ENCODE measurements at regions not wholly inside any gene's neighbourhood (a gene's known extent, or its start where the extent isn't known, plus 50 kb on each side); places are given as distances from the start of the nearest gene placed in this dataset.
"Not testable (repeated sequence)": the region's sequence is repeated elsewhere in the genome, so short reads cannot be mapped to it uniquely, and the experiment has no call there.

DNA sequence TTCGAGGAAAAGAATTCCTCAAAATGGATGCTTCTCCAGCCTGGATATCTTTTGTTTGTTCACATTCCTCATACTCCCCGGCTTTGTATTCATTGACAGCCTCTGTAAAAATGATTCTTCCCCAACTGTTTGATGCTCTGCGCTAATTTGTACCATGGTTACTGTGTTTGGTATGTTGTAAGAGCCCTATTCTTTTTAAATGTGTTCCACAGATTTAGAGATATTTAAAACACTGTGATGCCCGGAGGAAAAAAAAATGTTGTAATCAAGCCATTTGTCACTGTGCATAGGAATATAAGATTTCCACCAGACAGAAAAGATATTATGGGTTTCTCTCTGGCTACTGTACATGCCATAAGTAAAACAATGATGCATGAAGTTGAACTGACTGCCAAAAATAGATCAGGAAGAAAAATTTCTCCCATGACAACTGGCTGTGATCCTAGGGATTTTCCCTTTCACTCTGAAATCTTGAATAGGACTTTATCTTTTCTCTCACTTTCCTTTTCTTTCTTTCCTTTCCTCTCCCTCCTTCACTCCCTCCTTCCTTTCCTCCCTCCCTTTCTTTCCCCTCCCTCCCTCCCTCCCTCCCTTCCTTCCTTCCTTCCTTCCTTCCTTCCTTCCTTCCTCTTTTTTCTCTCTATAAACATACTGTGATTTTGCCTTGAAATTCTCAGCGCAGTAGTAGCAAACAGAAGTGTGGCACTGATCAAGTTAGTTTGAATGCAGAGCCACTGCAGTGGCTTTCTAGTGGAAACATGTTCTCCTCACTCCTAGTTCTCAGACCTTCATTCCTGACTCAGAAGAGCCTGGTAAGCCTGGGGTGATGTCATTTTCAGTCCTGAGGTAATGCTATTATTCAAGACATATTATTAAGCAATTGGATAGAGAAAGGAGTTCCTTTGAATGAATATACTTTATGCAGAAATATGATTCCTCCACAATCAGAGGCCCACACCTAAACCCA is 254.9 kb upstream of the TBL1XR1 start:
- Histone ChIP-seq H3K9me3 (ENCODE audit: low read length) (no peaks in the 10 kb centered on the region), H4K20me1 (ENCODE audit: low read length) (no peaks in the 10 kb centered on the region), H3K4me2 (ENCODE audit: low read length) (no peak overlapping the region), H3K9me2 (replicated peaks; ENCODE audit: low read length) (no peaks in the 10 kb centered on the region), H3F3A (ENCODE audit: low read length, unreplicated experiment) (no peaks in the 10 kb centered on the region), H3K4me3 (ENCODE audit: low read length) (no peak overlapping the region), H3K27ac (ENCODE audit: low read length) (no peak overlapping the region), H3K27me3 (ENCODE audit: low read length) (no peaks in the 10 kb centered on the region), H3K4me1 (ENCODE audit: insufficient read depth, low read length) (no peaks in the 10 kb centered on the region), H3K9ac (ENCODE audit: low read length) (no peak overlapping the region), H3K79me2 (ENCODE audit: low read length) (no peaks in the 10 kb centered on the region), H3K36me3 (ENCODE audit: low read depth, low read length) (no peaks in the 10 kb centered on the region), H2AFZ (ENCODE audit: low read length) (no peak overlapping the region)
- ATAC-seq, result peak; percentile 50; the same call in 1 of the 2 replicates
- ChIA-PET POLR2A (ENCODE audit: unreplicated experiment) (no interaction called here), CTCF (no interaction called here)
- TF ChIP-seq, protein P1, sequence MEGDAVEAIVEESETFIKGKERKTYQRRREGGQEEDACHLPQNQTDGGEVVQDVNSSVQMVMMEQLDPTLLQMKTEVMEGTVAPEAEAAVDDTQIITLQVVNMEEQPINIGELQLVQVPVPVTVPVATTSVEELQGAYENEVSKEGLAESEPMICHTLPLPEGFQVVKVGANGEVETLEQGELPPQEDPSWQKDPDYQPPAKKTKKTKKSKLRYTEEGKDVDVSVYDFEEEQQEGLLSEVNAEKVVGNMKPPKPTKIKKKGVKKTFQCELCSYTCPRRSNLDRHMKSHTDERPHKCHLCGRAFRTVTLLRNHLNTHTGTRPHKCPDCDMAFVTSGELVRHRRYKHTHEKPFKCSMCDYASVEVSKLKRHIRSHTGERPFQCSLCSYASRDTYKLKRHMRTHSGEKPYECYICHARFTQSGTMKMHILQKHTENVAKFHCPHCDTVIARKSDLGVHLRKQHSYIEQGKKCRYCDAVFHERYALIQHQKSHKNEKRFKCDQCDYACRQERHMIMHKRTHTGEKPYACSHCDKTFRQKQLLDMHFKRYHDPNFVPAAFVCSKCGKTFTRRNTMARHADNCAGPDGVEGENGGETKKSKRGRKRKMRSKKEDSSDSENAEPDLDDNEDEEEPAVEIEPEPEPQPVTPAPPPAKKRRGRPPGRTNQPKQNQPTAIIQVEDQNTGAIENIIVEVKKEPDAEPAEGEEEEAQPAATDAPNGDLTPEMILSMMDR (conservative IDR thresholded peaks at IDR 0.05; ENCODE audit: low read depth, low read length), result no peak
- TF ChIP-seq EZH2 (IDR thresholded peaks at IDR 0.05; ENCODE audit: low read length, unreplicated experiment) (no peak), EZH2phosphoT487 (IDR thresholded peaks at IDR 0.05; ENCODE audit: borderline replicate concordance, low read length) (no peak)
- BruUV-seq (replicated peaks), result no TSS peak
- peak; percentile 25 for DNase-seq
- intact Hi-C loops (cut with micrococcal nuclease), result no loop called here

DNA sequence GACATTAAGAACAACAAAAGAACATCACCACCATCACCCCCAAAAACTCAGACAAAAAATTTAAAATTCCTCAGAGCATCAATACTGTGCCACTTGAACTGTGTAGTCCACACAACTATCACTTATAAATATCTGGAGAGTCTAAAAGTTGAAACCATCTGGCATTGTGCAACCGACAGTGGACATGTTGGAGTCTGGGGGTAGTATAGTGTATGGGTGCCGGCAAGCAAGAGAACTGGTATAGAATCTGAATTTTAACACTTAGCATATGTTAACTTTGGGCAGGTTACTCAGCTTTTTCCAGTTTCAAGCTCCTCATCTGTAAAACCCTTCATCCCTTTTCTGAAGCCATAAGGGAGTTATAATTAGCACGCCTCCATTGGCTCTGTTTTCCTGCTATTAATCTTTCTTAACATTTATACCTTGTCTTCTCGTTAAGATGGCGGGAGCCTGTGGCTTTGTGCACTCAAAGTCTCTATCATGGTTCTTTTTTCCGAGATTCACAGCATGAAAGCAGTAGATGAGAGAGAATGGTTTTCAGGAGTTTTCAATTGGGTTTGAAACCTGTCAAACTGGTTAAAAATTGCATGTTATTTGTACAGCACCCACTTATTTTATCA is 255.7 kb upstream of the TBL1XR1 start:
- no peaks in the 10 kb centered on the region for H3K36me3 ChIP-seq (ENCODE audit: low read depth, low read length)
- CTCF ChIA-PET, result no interaction called here
- H3K9ac ChIP-seq (ENCODE audit: low read length), result no peak overlapping the region
- no peaks in the 10 kb centered on the region for H3K9me2 ChIP-seq (replicated peaks; ENCODE audit: low read length)
- no peak for ATAC-seq
- H3K4me1 ChIP-seq (ENCODE audit: insufficient read depth, low read length), result no peaks in the 10 kb centered on the region
- no peak overlapping the region for H2AFZ ChIP-seq (ENCODE audit: low read length)
- H3K4me2 ChIP-seq (ENCODE audit: low read length), result no peak overlapping the region
- BruUV-seq (replicated peaks), result no TSS peak
- no peaks in the 10 kb centered on the region for H3K27me3 ChIP-seq (ENCODE audit: low read length)
- 0 out of 2 replicates have a peak, but pooled peaks cover 6% of the 10 kb centered on the region for H3K9me3 ChIP-seq (ENCODE audit: low read length)
- TF ChIP-seq EZH2phosphoT487 (IDR thresholded peaks at IDR 0.05; ENCODE audit: borderline replicate concordance, low read length) (no peak), EZH2 (IDR thresholded peaks at IDR 0.05; ENCODE audit: low read length, unreplicated experiment) (no peak)
- TF ChIP-seq, protein P1 (conservative IDR thresholded peaks at IDR 0.05; ENCODE audit: low read depth, low read length), result no peak
- no peaks in the 10 kb centered on the region for H3F3A ChIP-seq (ENCODE audit: low read length, unreplicated experiment)
- no peak overlapping the region for H3K4me3 ChIP-seq (ENCODE audit: low read length)
- DNase-seq, result no peak
- POLR2A ChIA-PET (ENCODE audit: unreplicated experiment), result no interaction called here
- no peak overlapping the region for H3K27ac ChIP-seq (ENCODE audit: low read length)
- intact Hi-C loops (cut with micrococcal nuclease), result no loop called here
- H4K20me1 ChIP-seq (ENCODE audit: low read length), result no peaks in the 10 kb centered on the region
- no peaks in the 10 kb centered on the region for H3K79me2 ChIP-seq (ENCODE audit: low read length)

DNA sequence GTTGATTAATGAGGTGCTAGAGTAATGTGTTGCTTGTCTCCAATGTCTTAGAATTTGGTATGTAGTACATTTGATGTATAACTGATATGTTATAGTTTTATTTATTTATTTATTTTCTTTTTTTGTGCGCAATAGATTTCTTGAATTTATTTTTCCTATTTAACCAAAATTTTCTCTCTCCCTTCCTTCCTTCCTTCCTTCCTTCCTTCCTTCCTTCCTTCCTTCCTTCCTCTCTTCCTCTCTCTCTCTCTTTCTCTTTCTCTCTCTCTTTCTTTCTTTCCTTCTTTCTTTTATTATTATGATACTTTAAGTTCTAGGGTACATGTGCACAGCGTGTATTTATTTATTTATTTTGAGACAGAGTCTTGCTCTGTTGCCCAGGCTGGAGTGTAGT is 256.2 kb upstream of the TBL1XR1 start:
- Histone ChIP-seq H3K9me2 (replicated peaks; ENCODE audit: low read length) (no peaks in the 10 kb centered on the region), H3K4me1 (ENCODE audit: insufficient read depth, low read length) (no peaks in the 10 kb centered on the region), H3K9ac (ENCODE audit: low read length) (no peak overlapping the region), H3K4me3 (ENCODE audit: low read length) (no peak overlapping the region), H2AFZ (ENCODE audit: low read length) (no peak overlapping the region), H3K4me2 (ENCODE audit: low read length) (no peak overlapping the region), H3K27ac (ENCODE audit: low read length) (no peak overlapping the region), H3K9me3 (ENCODE audit: low read length) (peaks cover 11% of the 10 kb centered on the region; the same call in 1 of the 2 replicates), H3K36me3 (ENCODE audit: low read depth, low read length) (no peaks in the 10 kb centered on the region), H3F3A (ENCODE audit: low read length, unreplicated experiment) (no peaks in the 10 kb centered on the region), H3K27me3 (ENCODE audit: low read length) (no peaks in the 10 kb centered on the region), H3K79me2 (ENCODE audit: low read length) (no peaks in the 10 kb centered on the region), H4K20me1 (ENCODE audit: low read length) (no peaks in the 10 kb centered on the region)
- ATAC-seq (no peak), DNase-seq (no peak)
- no TSS peak for BruUV-seq (replicated peaks)
- ChIA-PET POLR2A (ENCODE audit: unreplicated experiment) (no interaction called here), CTCF (no interaction called here)
- TF ChIP-seq EZH2 (IDR thresholded peaks at IDR 0.05; ENCODE audit: low read length, unreplicated experiment), result no peak
- TF ChIP-seq, protein P1 (conservative IDR thresholded peaks at IDR 0.05; ENCODE audit: low read depth, low read length), result no peak
- no peak for TF ChIP-seq EZH2phosphoT487 (IDR thresholded peaks at IDR 0.05; ENCODE audit: borderline replicate concordance, low read length)
- intact Hi-C loops (cut with micrococcal nuclease), result no loop called here

DNA sequence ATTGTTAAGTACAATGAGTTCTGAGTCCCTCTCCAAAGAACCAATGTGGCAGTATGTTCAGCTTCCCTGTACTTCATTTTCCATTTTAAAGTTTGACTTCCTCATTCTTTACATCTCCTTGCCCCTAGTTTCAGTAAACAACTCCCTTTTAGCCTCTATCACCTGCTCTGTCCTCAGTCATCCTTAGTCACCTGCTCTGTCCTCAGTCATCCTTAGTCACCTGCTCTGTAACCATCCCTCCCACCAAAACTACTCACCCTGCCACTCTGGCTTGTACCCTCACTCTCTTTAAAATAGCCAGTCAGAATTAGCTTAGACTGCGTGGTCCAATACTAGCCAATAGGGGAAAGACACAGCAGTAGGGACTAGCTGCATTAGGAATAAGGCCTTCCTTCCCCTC is 259.9 kb upstream of the TBL1XR1 start:
- intact Hi-C loops (cut with micrococcal nuclease); H2AFZ ChIP-seq (ENCODE audit: low read length); H3K4me1 ChIP-seq (ENCODE audit: insufficient read depth, low read length); CTCF ChIA-PET; POLR2A ChIA-PET (ENCODE audit: unreplicated experiment); H3K4me2 ChIP-seq (ENCODE audit: low read length); H3K79me2 ChIP-seq (ENCODE audit: low read length); H3K4me3 ChIP-seq (ENCODE audit: low read length); H3K9me2 ChIP-seq (replicated peaks; ENCODE audit: low read length); H3K9ac ChIP-seq (ENCODE audit: low read length); H4K20me1 ChIP-seq (ENCODE audit: low read length); H3K27me3 ChIP-seq (ENCODE audit: low read length); H3K36me3 ChIP-seq (ENCODE audit: low read depth, low read length); BruUV-seq (replicated peaks); H3F3A ChIP-seq (ENCODE audit: low read length, unreplicated experiment): not testable (repeated sequence)
- ATAC-seq (peak; percentile 49), DNase-seq (peak; percentile 70)
- peaks cover 11% of the 10 kb centered on the region; the same call in 1 of the 2 replicates for H3K9me3 ChIP-seq (ENCODE audit: low read length)
- peak overlapping the region; percentile 68 for H3K27ac ChIP-seq (ENCODE audit: low read length)

All from PC-3 (cell line).